OCI-LY3 (cell line): ENCODE measurements at regions not wholly inside any gene's neighbourhood (a gene's known extent, or its start where the extent isn't known, plus 50 kb on each side); places are given as distances from the start of the nearest gene placed in this dataset.

Experiments used
- H2AFZ ChIP-seq: fragments of 200-600, 300-600 bp; shearing (Covaris generic); 2 replicates; pipeline ENCODE4 v1.6.0; 2014; ENCODE audit warnings: antibody characterized with exemption, low read depth, low read length
- H3K27ac ChIP-seq: fragments of 200-600, 300-600 bp; sonication (generic); 2 replicates; pipeline ENCODE4 v1.5.1; 2014; ENCODE audit warnings: mild to moderate bottlenecking, low read length, moderate library complexity, mixed read lengths
- H3K27me3 ChIP-seq: fragments of 200-600, 300-600 bp; sonication (generic); 2 replicates; pipeline ENCODE4 v1.6.1; 2014; ENCODE audit warnings: low read depth, low read length, mixed read lengths
- H3K36me3 ChIP-seq: fragments of 200-600, 300-600 bp; sonication (generic); replicated peaks from 2 replicates; pipeline ENCODE3; 2014; ENCODE audit warnings: low read depth, low read length, mixed read lengths
- H3K4me1 ChIP-seq: fragments of 300-600, 200-600 bp; sonication (generic); 2 replicates; pipeline ENCODE4 v1.6.1; 2014; ENCODE audit warnings: low read length, mixed read lengths
- H3K4me2 ChIP-seq: fragments of 200-600, 300-600 bp; sonication (generic); 2 replicates; pipeline ENCODE4 v1.6.1; 2014; ENCODE audit warnings: low read length, mixed read lengths
- H3K4me3 ChIP-seq: fragments of 300-600, 200-600 bp; sonication (generic); 2 replicates; pipeline ENCODE4 v1.5.1; 2014; ENCODE audit warnings: antibody characterized with exemption, mild to moderate bottlenecking, low read length, moderate library complexity
- H3K79me2 ChIP-seq: fragments of 300-600, 200-600 bp; shearing (Covaris generic); 2 replicates; pipeline ENCODE4 v1.6.1; 2014; ENCODE audit warnings: mild to moderate bottlenecking, low read length, mixed read lengths
- H3K9ac ChIP-seq: fragments of 300-600, 200-600 bp; shearing (Covaris generic); 2 replicates; pipeline ENCODE4 v1.6.0; 2014; ENCODE audit warnings: mild to moderate bottlenecking, low read length, moderate library complexity
- H3K9me3 ChIP-seq: fragments of 200-600, 300-600 bp; shearing (Covaris generic); 2 replicates; pipeline ENCODE4 v1.6.1; 2014; ENCODE audit warnings: low read length, mixed read lengths; ENCODE audit not compliant: insufficient read depth
- H4K20me1 ChIP-seq: fragments of 200-600, 300-600 bp; sonication (generic); 2 replicates; pipeline ENCODE4 v1.6.1; 2016; ENCODE audit warnings: low read length, mixed read lengths; ENCODE audit not compliant: insufficient read depth
- EZH2phosphoT487 ChIP-seq: fragments of 200-600 bp; shearing (Covaris generic); IDR thresholded peaks from 2 replicates; pipeline ENCODE4 v1.6.1; 2018; ENCODE audit warnings: antibody characterized with exemption, mixed run types, low read depth
- TF ChIP-seq, protein P1 (sequence below): fragments of 200-600, 300-600 bp; sonication (generic); IDR thresholded peaks from 2 replicates; pipeline ENCODE4 v1.5.1; 2014; ENCODE audit warnings: antibody characterized with exemption, low read length, low read depth

DNA sequence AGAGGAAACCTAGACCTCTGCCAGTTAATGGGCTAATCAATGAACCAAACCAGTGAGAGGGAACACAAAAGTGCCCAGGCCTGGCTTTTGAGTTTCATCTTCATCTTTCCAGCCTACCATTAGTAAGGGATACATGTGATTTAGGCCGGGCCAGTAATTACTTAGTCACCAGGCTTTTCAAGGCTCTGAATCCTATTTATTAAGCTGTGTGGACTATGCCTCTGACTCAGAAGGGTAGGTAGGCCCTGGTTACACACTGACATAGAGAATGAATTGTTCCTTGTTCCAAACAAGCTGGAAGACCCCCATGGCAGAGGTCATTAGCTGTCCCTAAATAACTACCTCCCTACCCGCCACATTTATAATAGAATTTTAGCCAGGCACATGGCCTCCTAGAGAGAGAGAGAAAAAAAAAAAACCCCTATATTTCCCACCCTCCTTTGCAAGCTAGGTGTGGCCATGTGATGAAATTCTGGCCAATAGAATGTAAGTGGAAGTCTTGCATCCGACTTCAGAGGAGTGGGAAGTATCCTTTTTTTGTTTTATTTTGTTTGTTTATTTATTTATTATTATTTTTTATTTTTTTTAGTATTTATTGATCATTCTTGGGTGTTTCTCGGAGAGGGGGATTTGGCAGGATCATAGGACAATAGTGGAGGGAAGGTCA lies 112.3 kb upstream of the BCOR start:
- no peak overlapping the region for H3K4me2 ChIP-seq
- H3K27me3 ChIP-seq = no peaks in the 10 kb centered on the region
- no peaks in the 10 kb centered on the region for H3K79me2 ChIP-seq
- H3K27ac ChIP-seq = no peak overlapping the region
- TF ChIP-seq EZH2phosphoT487 = no peak
- TF ChIP-seq, protein P1, sequence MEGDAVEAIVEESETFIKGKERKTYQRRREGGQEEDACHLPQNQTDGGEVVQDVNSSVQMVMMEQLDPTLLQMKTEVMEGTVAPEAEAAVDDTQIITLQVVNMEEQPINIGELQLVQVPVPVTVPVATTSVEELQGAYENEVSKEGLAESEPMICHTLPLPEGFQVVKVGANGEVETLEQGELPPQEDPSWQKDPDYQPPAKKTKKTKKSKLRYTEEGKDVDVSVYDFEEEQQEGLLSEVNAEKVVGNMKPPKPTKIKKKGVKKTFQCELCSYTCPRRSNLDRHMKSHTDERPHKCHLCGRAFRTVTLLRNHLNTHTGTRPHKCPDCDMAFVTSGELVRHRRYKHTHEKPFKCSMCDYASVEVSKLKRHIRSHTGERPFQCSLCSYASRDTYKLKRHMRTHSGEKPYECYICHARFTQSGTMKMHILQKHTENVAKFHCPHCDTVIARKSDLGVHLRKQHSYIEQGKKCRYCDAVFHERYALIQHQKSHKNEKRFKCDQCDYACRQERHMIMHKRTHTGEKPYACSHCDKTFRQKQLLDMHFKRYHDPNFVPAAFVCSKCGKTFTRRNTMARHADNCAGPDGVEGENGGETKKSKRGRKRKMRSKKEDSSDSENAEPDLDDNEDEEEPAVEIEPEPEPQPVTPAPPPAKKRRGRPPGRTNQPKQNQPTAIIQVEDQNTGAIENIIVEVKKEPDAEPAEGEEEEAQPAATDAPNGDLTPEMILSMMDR = no peak
- no peak overlapping the region for H3K9ac ChIP-seq
- no peaks in the 10 kb centered on the region for H3K36me3 ChIP-seq
- no peak overlapping the region for H2AFZ ChIP-seq
- no peaks in the 10 kb centered on the region for H4K20me1 ChIP-seq
- peaks cover 4% of the 10 kb centered on the region for H3K4me1 ChIP-seq
- H3K9me3 ChIP-seq = no peaks in the 10 kb centered on the region
- no peak overlapping the region for H3K4me3 ChIP-seq

DNA sequence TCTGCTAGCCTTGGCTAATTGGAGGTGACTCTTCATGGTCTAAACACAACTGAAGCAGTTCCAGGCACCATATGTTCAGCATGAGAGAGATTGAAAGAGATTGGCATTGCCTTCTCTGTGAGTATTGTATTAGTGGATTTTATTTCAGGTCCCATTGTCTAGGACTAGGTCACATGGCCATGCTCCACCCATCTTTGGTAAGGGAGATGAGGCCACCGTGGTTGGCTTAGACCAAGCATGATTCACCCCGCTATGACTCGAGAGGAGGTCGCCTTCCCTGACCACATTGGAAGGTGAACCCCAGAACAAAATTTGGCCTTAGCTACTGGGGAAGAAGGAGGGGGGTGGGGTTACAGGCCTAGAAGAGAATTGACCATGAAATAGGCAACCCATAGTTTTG lies 109.9 kb upstream of the BCOR start:
- Histone ChIP-seq H3K79me2 (no peaks in the 10 kb centered on the region), H3K4me3 (no peak overlapping the region), H3K9me3 (no peaks in the 10 kb centered on the region), H3K36me3 (no peaks in the 10 kb centered on the region), H3K9ac (no peak overlapping the region), H3K4me1 (peaks cover 4% of the 10 kb centered on the region), H4K20me1 (no peaks in the 10 kb centered on the region), H3K27me3 (no peaks in the 10 kb centered on the region), H3K27ac (no peak overlapping the region), H2AFZ (no peak overlapping the region), H3K4me2 (no peak overlapping the region)
- TF ChIP-seq, protein P1 = no peak
- TF ChIP-seq EZH2phosphoT487 = no peak

DNA sequence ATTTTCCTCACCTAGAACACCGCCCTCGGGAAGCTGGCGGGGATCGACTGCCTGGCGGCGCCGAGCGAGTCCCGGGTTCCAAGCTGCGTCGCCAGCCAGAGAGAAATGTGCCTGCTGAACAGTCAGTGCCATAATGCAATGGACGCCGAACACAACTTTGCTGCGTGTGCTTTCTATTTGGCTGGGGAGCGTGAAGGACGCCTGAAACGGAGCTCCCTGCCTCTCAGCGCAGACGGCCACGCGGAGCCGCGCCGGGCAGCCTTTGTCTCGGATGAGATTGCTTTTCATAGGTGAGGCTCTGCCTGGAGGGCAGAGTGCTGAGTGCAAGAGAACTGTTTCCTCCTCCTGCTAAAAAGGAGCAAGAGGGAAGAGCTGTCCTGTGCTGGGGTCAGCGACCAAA lies 107.7 kb upstream of the BCOR start:
- Histone ChIP-seq H3K4me2 (no peak overlapping the region), H2AFZ (no peak overlapping the region), H3K9ac (no peak overlapping the region), H3K4me3 (no peak overlapping the region), H3K4me1 (peaks cover 10% of the 10 kb centered on the region), H3K27me3 (no peaks in the 10 kb centered on the region), H4K20me1 (no peaks in the 10 kb centered on the region), H3K79me2 (no peaks in the 10 kb centered on the region), H3K36me3 (no peaks in the 10 kb centered on the region), H3K9me3 (no peaks in the 10 kb centered on the region), H3K27ac (no peak overlapping the region)
- no peak for TF ChIP-seq EZH2phosphoT487
- TF ChIP-seq, protein P1 = no peak

DNA sequence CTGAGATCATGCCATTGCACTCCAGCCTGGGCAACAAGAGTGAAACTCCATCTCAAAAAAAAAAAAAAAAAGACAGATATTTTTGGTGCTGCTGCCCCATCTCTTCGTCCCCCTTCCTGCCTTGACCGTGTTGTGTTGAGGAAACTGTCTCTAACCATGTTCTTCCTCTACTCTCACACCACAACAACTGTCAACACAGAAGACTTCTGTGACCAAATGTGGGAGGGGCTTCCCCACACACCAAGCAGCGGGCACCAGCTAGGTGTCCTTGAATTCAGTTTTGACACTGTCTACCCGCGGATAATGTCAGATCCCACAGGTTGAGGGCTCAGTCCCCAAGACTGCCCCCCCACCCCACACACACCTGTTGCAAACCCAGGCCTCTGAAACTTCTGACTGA lies 104.7 kb upstream of the BCOR start:
- H3K4me1 ChIP-seq = peaks cover 6% of the 10 kb centered on the region; the same call in 1 of the 2 replicates
- H3K4me3 ChIP-seq = no peak overlapping the region
- H3K9ac ChIP-seq = no peak overlapping the region
- TF ChIP-seq, protein P1 = no peak
- TF ChIP-seq EZH2phosphoT487 = no peak
- no peak overlapping the region for H2AFZ ChIP-seq
- no peaks in the 10 kb centered on the region for H3K36me3 ChIP-seq
- no peaks in the 10 kb centered on the region for H3K27me3 ChIP-seq
- H3K27ac ChIP-seq = no peak overlapping the region
- H3K79me2 ChIP-seq = no peaks in the 10 kb centered on the region
- H3K9me3 ChIP-seq = no peaks in the 10 kb centered on the region
- no peak overlapping the region for H3K4me2 ChIP-seq
- H4K20me1 ChIP-seq = no peaks in the 10 kb centered on the region
